Bronchial epithelial cell (primary cell): ENCODE measurements at regions not wholly inside any gene's neighbourhood (a gene's known extent, or its start where the extent isn't known, plus 50 kb on each side); places are given as distances from the start of the nearest gene placed in this dataset.

Experiments
- DNase-seq: peaks from one replicate; pipeline ENCODE4 v3.0.0-alpha.2; 2010; ENCODE audit warnings: low read depth
- FAIRE-seq: peaks from 2 replicates; lab custom pipeline; 2011; peaks lifted over from hg19 to GRCh38; lab: Jason Lieb, UNC
- H3K27me3 ChIP-seq: 2 replicates; pipeline ENCODE4 v1.5.1; 2011; ENCODE audit warnings: low read length; ENCODE audit not compliant: control insufficient read depth, insufficient read depth
- H3K36me3 ChIP-seq: 2 replicates; pipeline ENCODE4 v1.5.1; 2011; ENCODE audit warnings: low read length; ENCODE audit not compliant: control insufficient read depth, insufficient read depth
- H3K4me3 ChIP-seq: 2 replicates; pipeline ENCODE4 v1.5.1; 2011; ENCODE audit warnings: mild to moderate bottlenecking, low read depth, low read length, control low read depth
- CTCF ChIP-seq: IDR thresholded peaks from 2 replicates; pipeline ENCODE4 v1.5.1; 2011; ENCODE audit warnings: mild to moderate bottlenecking, moderate library complexity, low read length, control low read depth, inconsistent platforms; ENCODE audit not compliant: insufficient read depth, severe bottlenecking

- no peaks in the 10 kb centered on the region for H3K36me3 ChIP-seq
- FAIRE-seq (no peak), DNase-seq (no peak)
- no peak overlapping the region for H3K4me3 ChIP-seq
- no peaks in the 10 kb centered on the region for H3K27me3 ChIP-seq
- no peak for TF ChIP-seq CTCF
Observed at GRCh38 chr13:58884353-58885209, 1253.0 kb downstream of the PCDH17 start.

GRCh38 chr13:58889474-58889873 is 1257.9 kb downstream of the PCDH17 start:
- Histone ChIP-seq H3K27me3 (no peaks in the 10 kb centered on the region), H3K36me3 (no peaks in the 10 kb centered on the region), H3K4me3 (no peak overlapping the region)
- DNase-seq (no peak), FAIRE-seq (no peak)
- no peak for TF ChIP-seq CTCF

- Histone ChIP-seq H3K36me3 (no peaks in the 10 kb centered on the region), H3K4me3 (no peak overlapping the region), H3K27me3 (no peaks in the 10 kb centered on the region)
- DNase-seq (no peak), FAIRE-seq (no peak)
- no peak for TF ChIP-seq CTCF
Observed at GRCh38 chr13:58893396-58893795, 1261.9 kb downstream of the PCDH17 start.

GRCh38 chr13:58906329-58907007 is 1257.3 kb downstream of the DIAPH3 start:
- FAIRE-seq (no peak), DNase-seq (no peak)
- no peaks in the 10 kb centered on the region for H3K36me3 ChIP-seq
- no peak for TF ChIP-seq CTCF
- H3K27me3 ChIP-seq: no peaks in the 10 kb centered on the region
- no peak overlapping the region for H3K4me3 ChIP-seq

GRCh38 chr13:58907347-58907746 is 1256.4 kb downstream of the DIAPH3 start:
- H3K4me3 ChIP-seq: no peak overlapping the region
- TF ChIP-seq CTCF: no peak
- DNase-seq (no peak), FAIRE-seq (no peak)
- H3K36me3 ChIP-seq: no peaks in the 10 kb centered on the region
- no peaks in the 10 kb centered on the region for H3K27me3 ChIP-seq
